Activated CD4-positive, alpha-beta T cell treated with anti-CD3 and anti-CD28 coated beads for 48 hours (primary cell): ENCODE measurements at regions not wholly inside any gene's neighbourhood (a gene's known extent, or its start where the extent isn't known, plus 50 kb on each side); places are given as distances from the start of the nearest gene placed in this dataset.
A peak's percentile ranks its signal among the peaks of the same experiment; 100 is the strongest.

Source experiments
- DNase-seq: peaks from one replicate; pipeline ENCODE4 v3.0.0-alpha.2; 2020

DNA sequence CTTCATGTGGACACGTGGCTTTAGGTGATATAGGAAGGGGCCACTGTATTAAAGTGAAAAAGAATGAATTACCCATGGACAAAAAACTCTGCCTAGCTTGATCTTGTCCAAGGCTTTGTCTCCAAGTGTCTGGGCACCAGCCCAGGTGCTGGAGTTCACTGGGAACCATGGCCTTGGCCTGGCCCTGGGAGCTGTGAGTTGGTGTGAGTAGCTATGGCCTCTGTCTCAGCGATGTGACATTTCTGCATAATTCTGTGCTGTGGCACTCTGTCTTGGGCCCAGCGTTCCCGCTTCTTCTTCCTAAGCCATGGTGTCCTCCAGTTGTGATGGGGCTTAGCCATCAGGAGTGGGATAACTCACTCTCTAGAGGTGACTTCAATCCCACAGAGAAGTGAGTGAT, 119.0 kb upstream of the PPP2R2D start:
- DNase-seq = no peak

DNA sequence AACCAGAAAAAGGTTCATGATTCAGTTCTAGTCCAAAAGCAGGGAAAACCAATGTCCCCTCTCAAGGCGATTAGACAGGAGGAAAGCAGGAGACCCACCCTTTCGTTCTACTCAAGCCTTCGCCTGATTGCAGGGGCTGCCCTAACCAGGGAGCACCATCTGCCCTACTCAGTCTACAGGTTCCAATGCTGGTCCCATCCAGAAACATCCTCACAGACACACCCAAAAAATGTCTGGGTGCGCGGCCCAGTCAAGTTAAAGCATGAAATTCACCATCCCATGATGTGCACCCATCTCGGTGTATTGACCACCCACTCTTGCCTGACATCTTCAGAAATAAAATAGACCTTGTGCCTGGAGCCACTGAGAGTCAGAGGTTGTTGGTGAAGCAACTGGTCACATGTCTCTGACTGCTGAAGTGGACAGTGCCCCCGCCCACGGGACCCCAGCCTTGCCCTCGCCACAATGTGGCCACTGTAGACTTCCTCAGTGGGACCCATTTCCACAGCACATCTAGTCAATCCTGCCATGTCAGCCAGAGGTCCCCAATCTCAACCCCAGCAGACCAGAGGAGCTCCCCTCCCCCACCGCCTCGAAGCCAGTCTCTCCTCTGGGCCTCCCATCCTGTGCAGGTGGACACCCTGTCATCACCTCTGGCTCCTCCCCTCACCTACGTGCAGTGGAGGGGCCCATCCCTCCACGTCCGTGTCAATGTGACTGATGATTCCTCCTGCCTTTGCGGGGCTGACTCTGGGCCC, 116.3 kb upstream of the PPP2R2D start:
- DNase-seq = no peak

GRCh38 chr10:131785121-131785460, 115.7 kb upstream of the PPP2R2D start:
- DNase-seq = no peak

DNA sequence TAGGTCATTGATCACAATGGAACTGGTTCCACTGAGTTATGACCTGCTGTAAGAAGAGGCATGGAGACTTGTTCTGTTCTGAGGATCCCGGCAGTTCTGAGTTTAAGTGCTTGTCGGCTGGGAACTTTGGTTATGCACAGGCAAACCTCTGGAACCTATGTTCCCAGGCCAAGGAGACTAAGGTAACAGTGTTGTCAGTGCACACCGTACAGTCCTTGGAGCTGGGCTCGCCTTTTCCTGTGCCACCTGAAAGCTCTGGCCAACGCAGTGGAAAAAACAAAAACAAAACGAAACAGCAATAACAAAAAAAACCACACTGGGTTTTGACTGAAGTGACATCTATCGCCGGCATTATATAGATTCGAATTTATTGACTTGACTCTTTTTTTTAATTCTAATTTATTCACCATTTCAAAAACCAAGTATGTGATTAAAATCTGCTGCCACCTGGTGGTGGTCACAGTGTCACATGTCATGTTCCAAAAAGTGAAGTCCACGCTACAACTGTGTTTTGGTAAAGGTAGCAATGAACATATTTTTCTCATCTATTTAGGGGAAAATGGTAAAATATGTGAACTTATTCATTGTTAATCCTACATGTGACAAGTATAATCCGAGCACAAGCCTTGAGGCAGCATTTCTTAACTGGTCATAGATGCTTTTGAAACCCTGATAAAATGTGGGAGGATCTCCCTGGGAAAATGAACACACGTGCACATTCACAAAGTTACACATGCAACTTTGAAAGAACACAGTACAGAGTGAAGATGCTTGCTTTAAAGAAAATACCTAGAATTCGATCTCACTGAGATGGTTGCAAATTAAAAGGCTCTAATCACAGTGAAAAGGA, 113.8 kb upstream of the PPP2R2D start:
- DNase-seq = peak; percentile 58

- no peak for DNase-seq
Observed at GRCh38 chr10:131787961-131788360, 112.8 kb upstream of the PPP2R2D start.

- DNase-seq = no peak
Observed at GRCh38 chr10:131788386-131788785, 112.4 kb upstream of the PPP2R2D start.

DNA sequence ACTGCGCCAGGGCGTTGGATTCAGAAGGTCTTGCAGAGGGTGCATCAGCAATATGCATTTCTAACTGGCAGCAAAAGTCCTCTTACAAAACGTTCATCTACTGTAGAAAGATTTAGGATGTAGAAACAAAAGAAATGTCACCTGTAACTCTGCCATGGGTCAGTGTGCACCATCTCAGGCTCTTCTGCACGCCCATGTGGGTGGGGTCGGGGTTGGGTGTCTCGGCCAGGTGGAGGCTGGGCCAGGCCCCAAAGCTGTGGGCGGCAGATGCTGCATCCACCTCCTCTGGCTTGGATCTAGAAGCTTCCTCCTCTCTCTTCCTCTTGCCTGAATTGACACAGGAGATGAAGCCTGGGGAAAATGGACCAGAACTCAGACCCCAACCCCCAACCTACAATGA, 111.3 kb upstream of the PPP2R2D start:
- no peak for DNase-seq

DNA sequence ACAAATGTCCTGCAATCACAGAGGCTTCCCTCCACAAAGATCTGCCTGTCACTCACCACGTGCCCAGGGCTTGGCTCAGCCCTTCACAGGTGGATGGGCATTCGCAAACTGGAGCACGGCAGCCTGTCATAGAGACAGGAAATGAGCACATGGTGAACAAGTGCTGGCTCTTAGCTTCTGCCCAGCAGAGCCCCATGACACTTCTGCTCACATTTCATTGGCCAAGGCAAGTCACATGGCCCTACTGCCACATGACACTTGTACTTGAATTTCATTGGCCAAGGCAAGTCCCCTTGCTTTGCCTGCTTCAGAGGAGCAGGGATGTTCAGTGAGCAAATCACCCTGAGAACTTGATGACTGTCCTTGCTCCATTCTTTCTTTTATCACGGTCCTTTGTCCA, 110.8 kb upstream of the PPP2R2D start:
- DNase-seq = peak; percentile 71

DNA sequence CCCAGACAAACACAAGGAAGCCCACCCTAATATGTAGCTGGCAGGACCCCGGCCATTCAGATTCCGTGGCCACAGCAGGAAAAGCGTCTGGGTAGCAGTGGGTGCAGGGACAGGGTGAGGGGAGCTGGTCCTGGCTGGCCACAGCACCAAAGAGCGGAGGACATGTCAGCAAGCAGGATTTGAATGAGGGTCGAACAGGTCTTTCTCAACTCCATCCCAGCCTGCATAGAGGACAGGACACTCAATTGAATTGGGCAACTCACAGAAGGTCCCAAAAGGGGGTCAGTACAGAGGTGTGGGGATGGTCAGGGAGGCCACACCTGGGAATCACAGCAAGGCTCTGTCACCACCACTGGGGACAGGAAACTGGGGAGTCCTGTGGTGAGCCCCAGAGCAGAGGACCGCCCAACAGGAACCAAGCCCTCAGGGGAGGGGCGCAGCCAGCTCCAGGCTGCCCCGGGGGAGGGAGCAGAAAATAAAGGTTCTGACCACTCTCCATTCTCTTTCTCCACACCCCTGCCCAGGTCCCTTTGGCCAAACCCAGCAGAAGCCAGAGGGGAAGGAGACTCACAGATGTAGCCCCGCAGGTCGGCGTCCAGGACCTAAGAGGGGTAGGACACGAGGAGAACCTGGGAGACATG, 108.7 kb upstream of the PPP2R2D start:
- no peak for DNase-seq

GRCh38 chr10:131792809-131793208, 108.0 kb upstream of the PPP2R2D start:
- no peak for DNase-seq

GRCh38 chr10:131795761-131796160, 105.0 kb upstream of the PPP2R2D start:
- DNase-seq = no peak

GRCh38 chr10:131797626-131798025, 103.2 kb upstream of the PPP2R2D start:
- DNase-seq = no peak

- no peak for DNase-seq
Observed at GRCh38 chr10:131799429-131799828, 101.4 kb upstream of the PPP2R2D start.

GRCh38 chr10:131802156-131802915, 98.5 kb upstream of the PPP2R2D start:
- DNase-seq = no peak

DNA sequence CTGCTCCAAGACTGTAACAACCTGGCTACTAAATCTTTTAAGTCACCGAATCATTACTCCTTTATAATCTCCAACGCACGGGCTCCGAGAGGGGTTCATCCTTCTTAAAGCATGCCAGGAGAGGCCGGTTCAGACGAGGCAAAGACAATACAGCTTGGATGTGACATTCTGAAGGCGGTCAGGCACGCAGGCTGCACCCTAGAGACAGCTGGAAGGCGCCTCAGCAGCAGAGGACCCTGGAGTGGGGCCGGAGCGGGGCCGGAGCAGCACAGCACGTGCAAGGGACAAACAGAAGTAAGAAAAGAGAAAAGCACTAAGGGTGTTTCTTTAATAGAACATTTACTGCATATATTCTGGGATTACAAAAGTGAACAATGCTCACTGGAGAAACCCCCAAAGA, 97.8 kb upstream of the PPP2R2D start:
- no peak for DNase-seq

- no peak for DNase-seq
Observed at GRCh38 chr10:131803860-131804425, 96.9 kb upstream of the PPP2R2D start.

DNA sequence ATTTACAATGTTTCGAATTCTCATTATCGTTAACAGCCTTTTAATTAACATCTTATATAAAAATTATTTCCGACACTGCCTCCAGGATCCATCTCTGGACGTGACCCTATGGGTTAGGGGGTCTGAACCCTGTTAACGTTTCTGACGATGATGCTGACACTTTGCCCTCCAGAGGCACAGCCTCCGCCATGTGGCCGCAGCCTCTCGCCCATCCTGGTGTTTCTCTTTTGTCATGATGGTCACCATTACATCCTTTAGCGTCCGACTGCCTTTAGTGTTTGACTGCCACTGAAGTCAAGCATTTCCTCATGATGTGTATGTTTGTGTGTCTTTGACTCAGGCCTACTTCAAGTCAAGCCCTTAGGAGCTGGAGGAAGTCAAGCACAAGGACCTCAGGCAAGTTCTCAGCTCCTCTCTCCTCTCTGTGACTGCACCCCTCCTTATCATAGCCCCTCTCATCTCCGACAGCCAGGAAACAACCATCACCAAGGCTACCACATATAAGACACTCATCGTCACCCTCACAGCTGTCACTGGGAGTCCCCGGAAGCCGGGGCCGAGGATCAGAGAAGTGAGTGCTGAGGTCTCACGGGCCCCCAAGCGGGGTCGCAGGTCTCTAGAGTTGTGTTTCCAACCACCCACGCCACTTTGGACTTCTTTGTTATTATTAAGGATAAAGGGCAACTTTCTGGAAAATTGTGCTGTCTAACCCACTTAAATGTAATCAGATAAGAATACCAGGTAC, 96.1 kb upstream of the PPP2R2D start:
- no peak for DNase-seq

- DNase-seq = no peak
Observed at GRCh38 chr10:131805696-131806095, 95.1 kb upstream of the PPP2R2D start.

DNA sequence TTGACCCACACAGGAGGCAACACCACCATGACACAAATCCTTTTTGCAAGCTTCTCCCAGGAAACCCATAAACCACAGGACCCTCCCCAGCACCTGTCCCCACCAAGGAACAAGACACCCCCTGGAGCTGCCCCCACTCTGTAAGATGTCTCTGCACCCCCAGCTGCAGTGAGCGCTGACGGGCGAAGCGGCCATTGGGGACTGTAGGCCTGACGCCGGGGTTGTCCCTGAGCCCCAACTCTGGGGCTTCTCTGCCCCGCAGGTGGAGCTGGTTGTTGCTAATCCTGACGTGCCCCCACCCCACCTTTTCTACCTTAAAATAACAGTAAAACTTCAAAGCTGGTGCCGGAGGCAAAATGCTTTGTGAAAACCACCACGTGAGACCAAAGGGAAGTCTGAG, 94.7 kb upstream of the PPP2R2D start:
- DNase-seq = no peak

GRCh38 chr10:131806646-131807317, 94.0 kb upstream of the PPP2R2D start:
- DNase-seq = no peak

- DNase-seq = no peak
Observed at GRCh38 chr10:131808370-131808930, 92.4 kb upstream of the PPP2R2D start.
